Suprapubic skin (tissue), 3 donors: ENCODE measurements at regions not wholly inside any gene's neighbourhood (a gene's known extent, or its start where the extent isn't known, plus 50 kb on each side); places are given as distances from the start of the nearest gene placed in this dataset.

Source experiments
- CTCF ChIP-seq, 2 donors: fragments of 200-600 bp in 1 of 2; fragments of 450-650 bp in 1 of 2; sonication (generic) in 1 of 2; IDR thresholded peaks; one replicate each; pipeline ENCODE4 v1.5.1; 2016 to 2019; ENCODE audit warnings: antibody characterized with exemption in 2 of 2, mild to moderate bottlenecking in 1 of 2, moderate library complexity in 1 of 2
- EP300 ChIP-seq: sonication (generic); formaldehyde crosslinking; IDR thresholded peaks from one replicate; pipeline ENCODE4 v1.6.1; 2017; ENCODE audit warnings: antibody characterized with exemption
- POLR2A ChIP-seq, 2 donors: fragments of 450-650 bp; IDR thresholded peaks; one replicate each; pipeline ENCODE4 v1.6.1; 2017; ENCODE audit warnings: antibody characterized with exemption in 2 of 2, mild to moderate bottlenecking in 2 of 2, moderate library complexity in 2 of 2

- TF ChIP-seq POLR2A (IDR thresholded peaks at IDR 0.05) (no peak), EP300 (no peak), CTCF (IDR thresholded peaks at IDR 0.05) (no peak)
Measured at GRCh38 chr20:52003415-52003814, 188.2 kb downstream of the ZFP64 start.
